Keratinocyte (primary cell): ENCODE measurements at regions not wholly inside any gene's neighbourhood (a gene's known extent, or its start where the extent isn't known, plus 50 kb on each side); places are given as distances from the start of the nearest gene placed in this dataset.
A peak's percentile ranks its signal among the peaks of the same experiment; 100 is the strongest.

Experiments used
- DNase-seq: peaks from one replicate; pipeline ENCODE4 v3.0.0-alpha.2; 2011; ENCODE audit warnings: low read depth, missing footprints, low spot score
- FAIRE-seq: peaks from 2 replicates; lab custom pipeline; 2011; peaks lifted over from hg19 to GRCh38; lab: Jason Lieb, UNC
- H2AFZ ChIP-seq: 2 replicates; pipeline ENCODE4 v1.6.0; 2012; ENCODE audit warnings: low read length, control low read depth, inconsistent platforms; ENCODE audit not compliant: control insufficient read depth
- H3K27ac ChIP-seq: 2 replicates; pipeline ENCODE4 v1.5.1; 2011; ENCODE audit warnings: low read length; ENCODE audit not compliant: control insufficient read depth, insufficient read depth
- H3K27me3 ChIP-seq: 3 replicates; pipeline ENCODE4 v1.6.0; 2011; ENCODE audit warnings: low read length; ENCODE audit not compliant: control insufficient read depth, insufficient read depth; ENCODE audit errors: extremely low read depth
- H3K36me3 ChIP-seq, 2 experiments: 2 replicates in 1 of 2; 3 replicates in 1 of 2; pipeline ENCODE4 v1.5.1; 2011; ENCODE audit warnings: low read length in 2 of 2, mild to moderate bottlenecking in 1 of 2; ENCODE audit not compliant: control insufficient read depth in 2 of 2, insufficient read depth in 2 of 2; ENCODE audit errors: extremely low read depth in 1 of 2
- H3K4me1 ChIP-seq: 3 replicates; pipeline ENCODE4 v1.5.1; 2011; ENCODE audit warnings: low read length; ENCODE audit not compliant: control insufficient read depth, insufficient read depth; ENCODE audit errors: extremely low read depth
- H3K4me2 ChIP-seq: 3 replicates; pipeline ENCODE4 v1.6.0; 2011; ENCODE audit warnings: low read depth, low read length; ENCODE audit not compliant: control insufficient read depth, insufficient read depth; ENCODE audit errors: extremely low read depth
- H3K4me3 ChIP-seq, 3 experiments: fragments of 200-600 bp in 1 of 3; sonication (generic) in 1 of 3; 2 replicates in 2 of 3; 3 replicates in 1 of 3; pipeline ENCODE4 v1.5.1; 2011 to 2016; ENCODE audit warnings: low read length in 3 of 3, mild to moderate bottlenecking in 3 of 3, control low read depth in 2 of 3, inconsistent platforms in 1 of 3, low read depth in 1 of 3, mixed read lengths in 1 of 3, mixed run types in 1 of 3, moderate library complexity in 1 of 3; ENCODE audit not compliant: control insufficient read depth in 2 of 3, insufficient read depth in 2 of 3; ENCODE audit errors: extremely low read depth in 1 of 3
- H3K79me2 ChIP-seq: 2 replicates; pipeline ENCODE4 v1.6.0; 2012; ENCODE audit warnings: low read length; ENCODE audit not compliant: control insufficient read depth, insufficient read depth
- H3K9ac ChIP-seq: 3 replicates; pipeline ENCODE4 v1.6.0; 2011; ENCODE audit warnings: low read length; ENCODE audit not compliant: control insufficient read depth, insufficient read depth; ENCODE audit errors: extremely low read depth
- H3K9me1 ChIP-seq: 3 replicates; pipeline ENCODE4 v1.6.0; 2011; ENCODE audit warnings: low read length; ENCODE audit not compliant: control insufficient read depth, insufficient read depth; ENCODE audit errors: extremely low read depth
- H3K9me3 ChIP-seq: 2 replicates; pipeline ENCODE4 v1.5.1; 2012; ENCODE audit warnings: low read depth, low read length; ENCODE audit not compliant: control insufficient read depth
- H4K20me1 ChIP-seq: 3 replicates; pipeline ENCODE4 v1.6.0; 2011; ENCODE audit warnings: low read length; ENCODE audit not compliant: control insufficient read depth, insufficient read depth; ENCODE audit errors: extremely low read depth
- CTCF ChIP-seq, 3 experiments: IDR thresholded peaks in 1 of 3; conservative IDR thresholded peaks in 1 of 3; optimal IDR thresholded peaks in 1 of 3; 2 replicates in 2 of 3; 3 replicates in 1 of 3; pipeline versions ENCODE3 to v1.5.1; 2011; ENCODE audit warnings: low read length in 3 of 3, mild to moderate bottlenecking in 3 of 3, moderate library complexity in 2 of 3, control low read depth in 1 of 3, inconsistent platforms in 1 of 3; ENCODE audit not compliant: insufficient read depth in 2 of 3; ENCODE audit errors: extremely low read depth in 1 of 3
- EZH2 ChIP-seq: IDR thresholded peaks from one replicate; pipeline ENCODE4 v1.6.1; 2012; ENCODE audit warnings: inconsistent platforms, mild to moderate bottlenecking, low read length, moderate library complexity
- dilution Hi-C: fragments of 300-500 bp; cut with MboI; formaldehyde crosslinking; loops from one replicate; pipeline ENCODE4 v1.7.0; 2020; ENCODE audit warnings: low sequenced_read_pairs; ENCODE audit not compliant: extremely low pct_ligation_motif_present

DNA sequence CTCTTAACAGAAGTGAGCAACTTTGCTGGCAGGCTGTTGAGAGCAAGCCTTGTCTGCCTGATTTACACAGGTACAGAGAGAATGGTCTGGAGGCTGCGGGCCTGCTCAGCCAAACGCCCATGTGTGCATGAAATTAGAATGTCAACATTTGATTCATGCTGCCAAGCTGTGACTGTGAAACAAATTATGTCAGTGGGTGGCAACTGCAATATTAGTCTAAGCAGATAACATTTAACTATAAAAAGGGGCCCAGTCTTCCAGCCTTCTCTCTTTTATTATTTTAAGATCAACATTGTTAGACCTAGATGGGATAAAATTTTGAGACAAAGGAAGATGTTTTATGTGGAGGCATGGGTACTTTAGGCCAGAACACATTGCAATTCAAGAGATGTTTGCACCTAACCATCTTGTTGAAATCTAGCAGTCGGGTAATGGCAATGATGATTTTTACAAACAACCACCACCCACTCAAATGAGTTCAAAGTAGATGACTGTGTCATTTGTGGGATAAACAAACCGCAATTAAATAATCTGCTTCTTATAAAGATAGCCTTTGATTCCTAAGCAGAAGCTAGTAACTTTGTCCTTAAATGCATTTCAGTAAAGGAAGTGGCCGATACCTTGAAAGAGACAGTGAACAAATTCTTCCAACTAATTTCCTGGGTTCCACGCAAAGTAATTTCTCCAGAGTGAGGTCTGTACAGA is 70.2 kb downstream of the FOXB1 start:
- Histone ChIP-seq H3K79me2 (no peaks in the 10 kb centered on the region), H3K27ac (no peak overlapping the region), H3K4me3 (no peak overlapping the region), H3K9ac (no peak overlapping the region), H3K4me1 (peaks cover 10% of the 10 kb centered on the region), H3K27me3 (no peaks in the 10 kb centered on the region), H3K9me3 (no peaks in the 10 kb centered on the region), H3K4me2 (no peak overlapping the region), H4K20me1 (no peaks in the 10 kb centered on the region), H3K36me3 (no peaks in the 10 kb centered on the region), H3K9me1 (no peaks in the 10 kb centered on the region), H2AFZ (no peak overlapping the region)
- no peak for TF ChIP-seq EZH2
- no peak for TF ChIP-seq CTCF (optimal IDR thresholded peaks at IDR 0.05 in 1 of 3, IDR thresholded peaks at IDR 0.05 in 1 of 3, conservative IDR thresholded peaks at IDR 0.05 in 1 of 3; ENCODE audit: extremely low read depth in 1 of 3, insufficient read depth in 2 of 3, low read length in 3 of 3)
- dilution Hi-C loops: no loop called here
- DNase-seq: no peak
- peak; percentile 36 for FAIRE-seq

DNA sequence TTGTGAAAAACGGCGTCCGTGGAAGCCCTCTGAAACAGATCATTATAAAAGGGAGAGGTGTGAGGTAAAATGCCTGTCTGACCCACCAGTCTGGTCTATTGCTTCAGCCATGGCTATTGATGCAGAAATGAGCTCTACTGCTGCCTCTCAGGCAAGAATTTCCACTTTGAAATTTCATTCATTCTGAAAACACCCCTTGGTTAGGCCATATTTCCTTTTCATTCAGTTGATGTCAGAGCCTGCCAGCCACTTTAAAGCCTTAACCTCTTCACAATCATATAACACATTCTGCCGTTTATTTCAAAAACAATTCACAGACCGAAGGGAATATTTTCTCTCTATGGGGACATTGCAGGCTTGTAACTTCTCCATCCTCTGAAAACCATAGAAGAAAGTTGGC is 71.9 kb downstream of the FOXB1 start:
- dilution Hi-C loops: no loop called here
- TF ChIP-seq CTCF (optimal IDR thresholded peaks at IDR 0.05 in 1 of 3, IDR thresholded peaks at IDR 0.05 in 1 of 3, conservative IDR thresholded peaks at IDR 0.05 in 1 of 3; ENCODE audit: extremely low read depth in 1 of 3, insufficient read depth in 2 of 3, low read length in 3 of 3) (no peak), EZH2 (no peak)

More for the DNA sequence above, 71.9 kb downstream of the FOXB1 start:
- Histone ChIP-seq H2AFZ (no peak overlapping the region), H3K27ac (no peak overlapping the region), H3K27me3 (no peaks in the 10 kb centered on the region), H3K9me1 (no peaks in the 10 kb centered on the region), H3K9me3 (no peaks in the 10 kb centered on the region), H3K36me3 (no peaks in the 10 kb centered on the region), H3K4me1 (peaks cover 3% of the 10 kb centered on the region), H3K9ac (no peak overlapping the region), H3K79me2 (no peaks in the 10 kb centered on the region), H3K4me3 (no peak overlapping the region), H4K20me1 (no peaks in the 10 kb centered on the region), H3K4me2 (no peak overlapping the region)
- DNase-seq (no peak), FAIRE-seq (no peak)
